ENCODE measurements at regions not wholly inside any gene's neighbourhood (a gene's known extent, or its start where the extent isn't known, plus 50 kb on each side); places are given as distances from the start of the nearest gene placed in this dataset.

GRCh38 chrX:150207733-150208132, 155.4 kb upstream of the MAMLD1 start:
- TF ChIP-seq CTCF (IDR thresholded peaks at IDR 0.05) (no peak), POLR2AphosphoS5 (IDR thresholded peaks at IDR 0.05; ENCODE audit: insufficient read depth in 1 of 2, low read depth in 1 of 2) (no peak), POLR2A (IDR thresholded peaks at IDR 0.05) (no peak)
